HUES48 (cell line): ENCODE measurements at regions not wholly inside any gene's neighbourhood (a gene's known extent, or its start where the extent isn't known, plus 50 kb on each side); places are given as distances from the start of the nearest gene placed in this dataset.

Experiments
- H3K27ac ChIP-seq: one replicate; pipeline ENCODE4 v1.7.0; 2013; ENCODE audit warnings: low read depth, low read length, inconsistent platforms
- H3K27me3 ChIP-seq: 2 replicates; pipeline ENCODE4 v1.6.1; 2013; ENCODE audit warnings: mild to moderate bottlenecking, low read length; ENCODE audit not compliant: control insufficient read depth, insufficient read depth
- H3K36me3 ChIP-seq: 2 replicates; pipeline ENCODE4 v1.6.1; 2013; ENCODE audit warnings: low read length; ENCODE audit not compliant: control insufficient read depth, insufficient read depth
- H3K4me1 ChIP-seq: 2 replicates; pipeline ENCODE4 v1.6.1; 2013; ENCODE audit warnings: mild to moderate bottlenecking, low read length; ENCODE audit not compliant: control insufficient read depth, insufficient read depth
- H3K4me3 ChIP-seq: 2 replicates; pipeline ENCODE4 v1.5.1; 2013; ENCODE audit warnings: mild to moderate bottlenecking, low read depth, low read length
- H3K9ac ChIP-seq: 2 replicates; pipeline ENCODE4 v1.6.1; 2013; ENCODE audit warnings: mild to moderate bottlenecking, low read depth, low read length, moderate library complexity
- H3K9me3 ChIP-seq: 2 replicates; pipeline ENCODE4 v1.6.1; 2013; ENCODE audit warnings: low read length; ENCODE audit not compliant: control insufficient read depth, insufficient read depth

GRCh38 chr13:103157434-103158145 lies 91.4 kb upstream of the SLC10A2 start:
- no peaks in the 10 kb centered on the region for H3K9me3 ChIP-seq
- no peak overlapping the region for H3K9ac ChIP-seq
- H3K27me3 ChIP-seq = no peaks in the 10 kb centered on the region
- no peaks in the 10 kb centered on the region for H3K36me3 ChIP-seq
- H3K4me1 ChIP-seq = no peaks in the 10 kb centered on the region
- no peak overlapping the region for H3K4me3 ChIP-seq
- no peak overlapping the region for H3K27ac ChIP-seq

DNA sequence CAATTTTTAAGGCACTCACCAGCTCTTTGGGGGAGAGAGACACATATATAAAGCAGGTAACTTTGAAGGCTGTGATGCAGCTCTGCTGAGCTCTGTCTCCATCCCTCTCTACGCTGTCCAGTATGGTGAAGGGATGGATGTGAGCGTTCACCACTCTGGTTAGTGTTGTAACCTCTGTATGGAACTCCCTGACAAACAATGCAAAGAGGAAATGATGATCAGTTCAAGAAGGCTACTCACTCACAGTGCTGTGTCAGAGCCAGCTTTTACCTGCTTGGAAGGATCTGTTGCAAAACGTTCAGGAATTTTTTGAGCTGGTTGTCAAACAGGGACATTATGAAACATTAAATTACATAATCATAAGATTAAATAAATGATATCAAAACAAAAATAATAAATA lies 90.8 kb upstream of the SLC10A2 start:
- H3K36me3 ChIP-seq = no peaks in the 10 kb centered on the region
- no peak overlapping the region for H3K4me3 ChIP-seq
- H3K27ac ChIP-seq = no peak overlapping the region
- no peak overlapping the region for H3K9ac ChIP-seq
- H3K9me3 ChIP-seq = no peaks in the 10 kb centered on the region
- peaks cover 3% of the 10 kb centered on the region; the same call in 1 of the 2 replicates for H3K4me1 ChIP-seq
- no peaks in the 10 kb centered on the region for H3K27me3 ChIP-seq

GRCh38 chr13:103156346-103156998 lies 90.3 kb upstream of the SLC10A2 start:
- no peak overlapping the region for H3K27ac ChIP-seq
- H3K9ac ChIP-seq = no peak overlapping the region
- no peak overlapping the region for H3K4me3 ChIP-seq
- no peaks in the 10 kb centered on the region for H3K27me3 ChIP-seq
- no peaks in the 10 kb centered on the region for H3K9me3 ChIP-seq
- H3K36me3 ChIP-seq = no peaks in the 10 kb centered on the region
- H3K4me1 ChIP-seq = peaks cover 7% of the 10 kb centered on the region; the same call in 1 of the 2 replicates

DNA sequence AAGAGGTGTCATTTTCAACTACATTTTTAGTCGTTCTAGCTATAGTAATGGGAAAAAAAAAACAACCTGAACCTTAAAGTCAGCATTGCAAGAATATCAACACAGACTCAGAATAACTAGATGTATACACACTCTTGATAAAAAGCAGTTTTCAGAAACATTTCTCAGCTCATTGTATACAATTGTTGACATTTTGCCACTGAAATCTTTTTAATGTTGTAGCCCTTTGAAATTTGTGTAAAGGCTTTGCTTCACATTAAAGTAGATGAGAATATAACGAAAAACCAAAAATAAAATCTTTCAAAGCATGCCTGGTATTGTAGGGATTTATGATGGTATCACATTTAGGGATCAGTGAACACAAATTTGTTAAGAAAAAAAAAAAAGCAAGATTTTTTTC lies 87.2 kb upstream of the SLC10A2 start:
- Histone ChIP-seq H3K9ac (no peak overlapping the region), H3K36me3 (no peaks in the 10 kb centered on the region), H3K27me3 (no peaks in the 10 kb centered on the region), H3K4me1 (peaks cover 7% of the 10 kb centered on the region; the same call in 1 of the 2 replicates), H3K4me3 (no peak overlapping the region), H3K9me3 (no peaks in the 10 kb centered on the region), H3K27ac (no peak overlapping the region)

GRCh38 chr13:103147961-103148360 lies 81.7 kb upstream of the SLC10A2 start:
- H3K36me3 ChIP-seq = no peaks in the 10 kb centered on the region
- no peak overlapping the region for H3K9ac ChIP-seq
- H3K4me3 ChIP-seq = no peak overlapping the region
- no peak overlapping the region for H3K27ac ChIP-seq
- H3K27me3 ChIP-seq = no peaks in the 10 kb centered on the region
- peaks cover 7% of the 10 kb centered on the region; the same call in 1 of the 2 replicates for H3K4me1 ChIP-seq
- H3K9me3 ChIP-seq = no peaks in the 10 kb centered on the region

- Histone ChIP-seq H3K27ac (no peak overlapping the region), H3K27me3 (no peaks in the 10 kb centered on the region), H3K36me3 (no peaks in the 10 kb centered on the region), H3K4me1 (no peaks in the 10 kb centered on the region), H3K4me3 (no peak overlapping the region), H3K9me3 (no peaks in the 10 kb centered on the region), H3K9ac (no peak overlapping the region)
Measured at GRCh38 chr13:103145442-103145841, 79.2 kb upstream of the SLC10A2 start.

DNA sequence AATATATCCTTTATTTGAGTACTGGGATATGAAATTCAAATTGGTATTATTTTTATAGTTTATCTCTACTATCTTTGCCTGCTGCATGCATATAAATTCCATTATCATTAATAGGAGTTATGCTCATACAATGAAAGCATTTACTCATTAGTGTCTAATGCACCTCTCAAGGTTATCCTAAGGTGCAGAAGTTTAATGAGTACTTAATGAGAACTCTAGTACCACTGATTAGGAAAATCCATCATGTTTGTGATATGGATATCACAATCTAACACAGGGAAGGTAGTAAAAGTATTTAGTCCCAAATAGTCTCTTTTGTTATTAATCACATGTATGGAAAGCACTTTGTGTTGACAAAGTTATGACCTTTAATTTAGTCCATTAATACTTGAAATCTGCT lies 77.2 kb upstream of the SLC10A2 start:
- Histone ChIP-seq H3K9me3 (no peaks in the 10 kb centered on the region), H3K27me3 (no peaks in the 10 kb centered on the region), H3K9ac (no peak overlapping the region), H3K4me3 (no peak overlapping the region), H3K4me1 (no peaks in the 10 kb centered on the region), H3K27ac (no peak overlapping the region), H3K36me3 (no peaks in the 10 kb centered on the region)

DNA sequence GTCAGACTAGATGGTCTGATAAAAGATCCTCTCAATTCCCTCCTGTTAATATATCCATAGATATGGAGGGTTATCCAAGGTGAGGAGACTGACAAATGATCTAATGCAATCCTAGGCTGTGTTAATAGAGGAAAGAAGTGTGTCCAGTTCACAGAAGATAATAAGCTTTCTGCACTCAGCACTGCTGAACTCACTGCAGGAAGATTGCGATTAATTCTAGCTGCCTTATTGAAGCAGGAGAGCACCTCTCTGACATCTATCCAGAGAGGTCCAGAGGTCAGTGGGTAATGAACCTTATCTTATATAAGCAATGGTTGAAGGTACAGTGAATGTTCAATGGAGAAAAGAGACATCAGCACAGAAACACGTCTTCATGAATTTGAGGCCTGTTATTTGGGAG lies 75.9 kb upstream of the SLC10A2 start:
- H3K27me3 ChIP-seq = no peaks in the 10 kb centered on the region
- H3K4me1 ChIP-seq = no peaks in the 10 kb centered on the region

DNA sequence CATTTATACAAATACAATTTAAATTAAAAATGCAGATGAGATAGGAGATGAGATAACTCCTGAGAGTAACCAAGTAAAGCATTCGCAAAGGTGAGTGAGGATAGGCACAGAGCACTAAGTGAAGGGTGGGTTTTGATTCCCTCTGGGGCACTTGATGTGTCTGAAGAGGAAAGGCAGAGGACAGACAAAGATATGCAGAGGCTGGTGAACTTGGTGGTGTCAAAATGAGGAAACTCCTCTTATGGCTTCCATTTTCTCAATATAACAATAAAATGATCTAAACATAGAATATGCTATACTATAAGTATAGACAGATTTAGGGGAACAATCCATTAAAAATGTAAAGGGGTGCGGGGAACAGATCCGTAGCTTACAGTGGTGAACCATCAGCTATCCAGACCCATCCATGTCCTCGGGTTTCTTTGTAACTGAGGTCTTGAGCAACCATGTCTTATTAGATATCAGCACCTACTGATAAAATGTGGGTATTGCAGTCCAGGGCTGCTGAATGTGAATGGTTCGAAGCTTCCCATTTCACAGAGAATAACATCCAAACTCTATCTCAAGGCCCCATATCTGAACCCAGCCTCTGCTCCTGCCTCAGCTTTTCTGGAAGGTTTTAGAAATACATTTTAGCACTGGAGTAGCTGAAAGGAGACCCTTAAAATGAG lies 73.9 kb upstream of the SLC10A2 start:
- Histone ChIP-seq H3K36me3 (no peaks in the 10 kb centered on the region), H3K27me3 (no peaks in the 10 kb centered on the region), H3K4me1 (no peaks in the 10 kb centered on the region), H3K27ac (no peak overlapping the region), H3K4me3 (no peak overlapping the region), H3K9ac (no peak overlapping the region), H3K9me3 (no peaks in the 10 kb centered on the region)

More for the DNA sequence above, 75.9 kb upstream of the SLC10A2 start:
- no peak overlapping the region for H3K4me3 ChIP-seq
- no peaks in the 10 kb centered on the region for H3K36me3 ChIP-seq
- no peak overlapping the region for H3K9ac ChIP-seq
- no peak overlapping the region for H3K27ac ChIP-seq
- H3K9me3 ChIP-seq = no peaks in the 10 kb centered on the region

- H3K9me3 ChIP-seq = no peaks in the 10 kb centered on the region
Measured at GRCh38 chr13:103134271-103134670, 68.1 kb upstream of the SLC10A2 start.

GRCh38 chr13:103133556-103133955 lies 67.3 kb upstream of the SLC10A2 start:
- Histone ChIP-seq H3K36me3 (no peaks in the 10 kb centered on the region), H3K27ac (no peak overlapping the region), H3K9ac (no peak overlapping the region), H3K27me3 (no peaks in the 10 kb centered on the region), H3K4me1 (no peaks in the 10 kb centered on the region), H3K9me3 (no peaks in the 10 kb centered on the region), H3K4me3 (no peak overlapping the region)

More at GRCh38 chr13:103134271-103134670, 68.1 kb upstream of the SLC10A2 start:
- Histone ChIP-seq H3K9ac (no peak overlapping the region), H3K36me3 (no peaks in the 10 kb centered on the region), H3K4me3 (no peak overlapping the region), H3K27ac (no peak overlapping the region), H3K27me3 (no peaks in the 10 kb centered on the region), H3K4me1 (no peaks in the 10 kb centered on the region)
